HG02970 (cell line): ENCODE measurements at regions not wholly inside any gene's neighbourhood (a gene's known extent, or its start where the extent isn't known, plus 50 kb on each side); places are given as distances from the start of the nearest gene placed in this dataset.

ENCODE experiments used
- ATAC-seq: cut with Tn5 transposase; IDR thresholded peaks from one replicate; pipeline ENCODE4 v1.9.1; 2021; ENCODE audit warnings: mild to moderate bottlenecking, moderate library complexity, moderate number of reproducible peaks; ENCODE audit not compliant: unreplicated experiment, low FRiP score

DNA sequence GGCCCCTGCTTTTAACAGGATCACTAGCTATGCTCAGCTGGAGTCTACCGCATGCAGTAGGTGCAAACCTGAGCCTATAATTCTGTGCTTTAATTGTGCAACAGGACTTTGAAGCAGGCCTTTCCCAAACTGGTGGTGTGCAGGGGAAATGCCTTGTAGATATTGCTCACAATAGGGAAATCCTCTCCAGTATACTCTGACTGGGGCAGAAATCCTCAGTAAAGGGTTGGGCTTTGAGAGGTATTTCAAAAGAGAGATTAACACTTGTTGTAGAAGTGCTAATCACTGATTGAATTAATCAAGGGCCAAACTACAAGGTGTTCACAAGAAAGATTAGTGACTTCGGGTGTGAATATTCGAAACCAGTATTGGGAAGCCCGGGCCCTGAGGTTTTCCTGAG is 58.5 kb upstream of the EXOC6 start:
- ATAC-seq = no peak

DNA sequence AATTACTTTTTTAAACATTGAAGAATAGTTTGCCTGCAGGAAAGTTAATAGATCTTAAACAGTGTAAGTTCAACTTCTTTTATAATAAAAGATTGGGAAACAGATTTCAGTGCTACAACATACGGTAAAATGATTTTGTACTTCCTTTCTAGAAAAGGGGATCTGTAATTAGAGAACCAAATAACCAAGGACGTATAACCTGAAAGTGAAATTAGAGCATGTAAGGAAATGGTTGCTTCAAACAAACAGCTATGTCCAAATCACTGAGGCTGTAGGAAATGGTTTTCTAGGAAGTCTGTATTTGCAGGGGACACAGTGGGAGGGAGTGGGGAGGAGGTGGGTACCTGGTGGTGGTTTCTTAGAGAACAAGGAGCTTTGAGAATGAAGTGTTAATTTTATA is 57.9 kb upstream of the EXOC6 start:
- ATAC-seq = no peak

DNA sequence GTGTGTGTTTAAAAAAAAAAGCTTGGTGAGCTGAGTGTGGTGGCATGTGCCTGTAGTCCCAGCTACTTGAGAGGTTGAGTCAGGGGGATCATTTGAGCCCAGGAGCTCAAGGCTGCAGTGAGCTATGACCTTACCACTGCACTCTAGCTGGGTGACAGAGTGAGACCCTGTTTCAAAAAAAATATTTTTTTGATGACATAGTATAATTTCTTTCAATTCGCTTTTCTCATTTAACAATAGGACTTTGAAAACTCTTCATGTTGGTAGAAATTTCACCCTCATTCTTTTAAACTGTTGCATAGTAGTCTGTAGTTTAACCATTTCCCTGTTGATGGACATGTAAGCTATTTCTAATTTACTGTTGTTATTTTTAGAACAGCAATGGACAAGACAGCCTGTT is 55.7 kb upstream of the EXOC6 start:
- ATAC-seq = no peak
